HG02884 (cell line): ENCODE measurements at regions not wholly inside any gene's neighbourhood (a gene's known extent, or its start where the extent isn't known, plus 50 kb on each side); places are given as distances from the start of the nearest gene placed in this dataset.

Experiments
- ATAC-seq: cut with Tn5 transposase; IDR thresholded peaks from one replicate; pipeline ENCODE4 v1.9.1; 2021; ENCODE audit warnings: mild to moderate bottlenecking, moderate library complexity; ENCODE audit not compliant: unreplicated experiment

DNA sequence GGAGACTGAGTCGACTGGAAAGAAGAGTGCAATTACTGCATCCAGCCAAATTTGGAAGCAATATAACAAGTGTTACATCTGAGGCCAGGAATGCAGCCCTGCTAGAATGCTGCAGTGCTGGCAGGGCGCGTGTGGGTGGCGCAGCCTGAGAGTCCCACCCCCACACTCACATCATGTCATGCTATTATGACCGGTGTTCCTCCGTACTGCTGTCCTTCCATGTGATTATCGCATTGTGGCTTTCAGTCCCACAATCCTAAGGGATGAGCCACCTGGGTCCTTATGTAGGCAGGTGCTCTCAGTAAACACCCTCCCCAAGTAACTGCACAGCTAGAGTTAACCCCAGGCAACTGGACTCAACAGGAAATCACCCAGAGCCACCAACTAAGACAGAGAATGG, 122.6 kb upstream of the CPEB2 start:
- no peak for ATAC-seq

GRCh38 chr4:14880805-14881204, 121.5 kb upstream of the CPEB2 start:
- no peak for ATAC-seq

GRCh38 chr4:14883166-14883565, 119.1 kb upstream of the CPEB2 start:
- ATAC-seq = no peak

GRCh38 chr4:14883661-14884060, 118.6 kb upstream of the CPEB2 start:
- no peak for ATAC-seq

GRCh38 chr4:14887842-14888433, 114.3 kb upstream of the CPEB2 start:
- no peak for ATAC-seq

- no peak for ATAC-seq
These were observed 113.3 kb upstream of the CPEB2 start for GRCh38 chr4:14888790-14889572.

DNA sequence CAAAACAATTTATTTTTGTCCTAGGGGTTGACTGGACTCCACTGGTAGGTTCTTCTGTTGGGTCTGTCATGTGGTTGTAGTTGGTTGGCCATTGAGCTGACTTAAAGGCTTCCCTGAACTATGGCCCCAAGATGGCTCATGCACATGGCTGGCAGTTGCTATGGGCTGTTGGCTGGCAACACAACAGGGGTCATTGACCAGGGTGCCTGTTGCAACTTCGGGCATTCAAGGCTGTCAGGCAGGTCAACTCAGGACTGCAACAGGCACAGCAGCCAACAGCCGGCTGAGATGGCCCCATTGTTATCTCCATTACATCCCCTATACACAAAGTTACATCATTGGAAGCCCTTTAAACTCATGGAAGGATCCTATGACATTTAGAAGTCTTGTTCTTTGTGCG, 109.7 kb upstream of the CPEB2 start:
- ATAC-seq = no peak

- ATAC-seq = no peak
These were observed 108.6 kb upstream of the CPEB2 start for GRCh38 chr4:14893713-14894112.

DNA sequence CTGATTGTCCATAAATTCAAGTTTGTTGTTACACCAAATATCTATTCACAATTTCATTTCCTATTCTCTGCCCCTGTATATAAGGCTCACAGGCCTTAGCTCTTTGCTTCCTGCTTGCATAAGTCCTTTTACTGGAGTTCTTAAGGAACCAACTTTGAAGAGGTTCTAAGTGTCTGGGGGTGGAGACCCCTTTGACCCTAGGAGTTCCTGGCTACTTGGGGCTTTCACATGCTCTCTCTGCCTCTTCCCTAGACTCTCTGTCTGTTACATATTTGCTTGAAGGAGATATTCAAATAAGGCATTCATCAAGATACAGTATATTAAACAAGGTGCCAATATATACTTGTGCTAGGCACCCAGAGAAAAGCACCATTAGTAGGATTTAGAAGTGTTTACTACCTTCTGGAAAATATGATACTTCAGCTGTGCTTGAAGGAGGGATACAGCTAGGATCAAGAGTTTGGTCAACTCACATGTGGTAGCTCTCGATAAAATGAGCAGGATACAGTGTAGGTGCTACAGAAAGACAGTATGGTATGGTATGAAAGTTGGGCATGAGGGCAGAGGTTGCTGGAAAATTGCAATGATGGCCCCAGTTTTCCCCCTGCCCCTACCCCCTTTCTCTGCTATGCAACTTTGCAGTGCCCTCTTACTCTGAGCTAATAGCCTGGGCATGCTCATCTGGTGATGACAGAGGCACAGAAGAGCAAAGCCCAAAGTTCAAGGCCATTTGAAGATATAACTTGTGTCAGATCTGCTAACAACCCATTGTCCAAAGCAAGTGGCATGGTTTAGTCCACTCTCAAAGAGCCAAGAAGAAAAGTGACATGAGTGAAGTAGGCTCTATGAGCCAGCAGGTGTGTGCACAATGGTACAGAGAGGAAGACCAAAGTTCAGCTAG, 107.6 kb upstream of the CPEB2 start:
- no peak for ATAC-seq

- no peak for ATAC-seq
These were observed 105.6 kb upstream of the CPEB2 start for GRCh38 chr4:14896656-14897175.

GRCh38 chr4:14897217-14897616, 105.1 kb upstream of the CPEB2 start:
- ATAC-seq = no peak

- no peak for ATAC-seq
These were observed 103.3 kb upstream of the CPEB2 start for GRCh38 chr4:14898989-14899388.

GRCh38 chr4:14902342-14902741, 99.9 kb upstream of the CPEB2 start:
- no peak for ATAC-seq

GRCh38 chr4:14903321-14903720, 99.0 kb upstream of the CPEB2 start:
- no peak for ATAC-seq

GRCh38 chr4:14906805-14907204, 95.5 kb upstream of the CPEB2 start:
- ATAC-seq = no peak

DNA sequence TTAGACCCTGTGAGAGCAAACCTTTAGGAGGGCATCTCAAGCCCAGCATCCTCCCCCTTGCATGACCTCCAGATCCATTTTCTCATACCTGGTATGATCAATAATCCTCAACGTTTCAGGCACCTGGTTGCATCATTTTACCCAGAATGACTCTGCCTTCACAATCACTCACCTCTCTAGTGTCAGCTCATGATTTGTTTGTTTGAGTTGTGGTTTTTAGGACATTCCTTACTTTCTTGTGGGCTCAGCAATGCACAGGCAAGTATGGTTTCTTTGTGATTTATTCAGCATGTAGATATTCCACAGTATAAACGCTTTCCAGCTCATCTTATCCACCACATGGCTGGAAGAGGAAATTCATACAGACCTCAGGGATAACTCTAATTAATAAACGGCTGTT, 93.6 kb upstream of the CPEB2 start:
- no peak for ATAC-seq

DNA sequence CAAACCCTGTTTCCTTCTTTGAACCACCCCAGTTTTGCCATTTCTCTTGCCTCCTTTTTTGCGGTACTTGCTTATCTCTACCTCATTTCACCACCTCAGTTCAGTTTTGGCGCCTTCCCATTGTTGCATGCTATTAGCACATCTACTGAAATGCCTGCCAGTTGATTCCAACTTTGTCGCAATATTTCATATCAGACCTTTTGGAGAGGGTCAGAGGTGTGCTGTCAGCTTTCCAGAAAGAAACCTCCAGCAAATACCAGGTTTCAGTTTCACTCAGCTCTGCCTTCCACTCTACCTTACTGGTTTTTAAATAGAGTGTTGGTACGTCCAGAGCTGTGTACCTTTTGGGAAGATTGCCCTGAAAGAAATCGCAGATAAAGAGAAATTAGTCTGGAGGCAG, 91.9 kb upstream of the CPEB2 start:
- no peak for ATAC-seq

GRCh38 chr4:14912426-14912825, 89.9 kb upstream of the CPEB2 start:
- no peak for ATAC-seq

DNA sequence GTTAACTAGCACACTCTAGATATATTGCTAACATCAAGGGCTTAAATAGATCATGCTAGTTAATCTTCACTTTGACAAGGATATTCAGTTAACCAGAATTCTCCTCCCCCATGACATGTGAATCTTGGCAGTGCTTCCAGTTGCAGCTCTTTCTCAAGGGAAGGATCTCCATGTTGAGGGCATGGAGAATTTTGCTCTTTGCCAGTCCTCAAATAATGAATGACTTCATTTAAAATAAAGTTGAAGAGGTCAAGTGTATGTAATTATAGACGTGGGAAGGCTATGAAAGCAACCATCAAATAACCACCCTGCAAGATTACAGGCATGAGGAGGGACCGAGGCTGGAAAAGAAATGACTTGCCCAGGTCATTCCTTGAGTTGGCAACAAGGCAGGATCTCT, 87.3 kb upstream of the CPEB2 start:
- ATAC-seq = no peak

DNA sequence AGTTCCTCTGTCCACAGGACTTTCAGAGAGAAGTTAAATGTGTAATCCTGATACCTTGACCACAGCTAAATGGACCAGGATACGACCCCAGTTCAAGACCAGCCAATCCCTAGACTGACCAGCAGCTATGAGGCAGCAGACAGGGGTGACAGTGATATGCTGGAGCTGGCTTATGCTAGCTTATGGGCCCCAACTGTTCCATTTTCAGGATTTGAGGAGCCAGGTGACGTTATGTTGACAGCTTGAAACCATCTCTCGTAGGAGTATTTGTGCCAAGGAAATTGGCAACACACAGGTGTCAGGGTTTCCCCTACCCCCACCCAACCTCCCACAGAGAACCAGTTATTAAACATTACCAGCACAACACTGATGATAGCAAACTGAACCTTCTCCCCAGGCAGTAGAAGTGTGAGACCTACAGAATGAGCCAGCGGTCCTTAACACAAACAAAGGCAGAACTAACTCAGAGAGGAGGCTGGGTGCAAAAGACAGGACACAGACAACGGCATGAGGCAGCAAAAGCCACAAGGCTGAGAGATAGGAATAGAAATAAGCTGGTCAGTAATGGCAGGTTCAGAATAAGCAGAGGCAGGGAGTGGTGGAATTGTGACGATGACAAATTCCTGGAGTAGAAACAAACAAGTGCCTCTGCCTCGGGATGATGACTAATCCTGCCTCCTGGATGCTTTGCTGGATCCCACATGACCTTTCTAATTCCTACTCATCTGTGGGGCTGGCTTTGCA, 85.6 kb upstream of the CPEB2 start:
- peak; percentile 49 for ATAC-seq

DNA sequence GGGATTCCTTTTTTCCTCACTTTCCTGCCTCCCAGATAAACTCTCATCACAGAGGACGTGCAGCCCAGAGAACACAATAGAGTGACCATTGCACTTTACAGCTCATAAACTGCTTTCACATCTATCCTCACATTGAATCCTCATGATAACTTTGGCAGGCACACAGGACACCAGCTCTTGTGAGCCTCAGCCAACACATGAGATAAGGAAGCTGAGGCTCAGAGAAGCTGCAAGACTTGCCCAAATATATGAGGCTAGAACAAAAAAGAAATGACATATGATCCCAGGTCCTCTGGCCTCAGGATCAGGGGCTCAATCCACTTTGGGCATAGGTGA, 85.0 kb upstream of the CPEB2 start:
- ATAC-seq = no peak
